Brain microvascular endothelial cell (primary cell): ENCODE measurements at regions not wholly inside any gene's neighbourhood (a gene's known extent, or its start where the extent isn't known, plus 50 kb on each side); places are given as distances from the start of the nearest gene placed in this dataset.
A peak's percentile ranks its signal among the peaks of the same experiment; 100 is the strongest.

Experiments used
- DNase-seq: peaks from one replicate; pipeline ENCODE4 v3.0.0-alpha.2; 2020
- H3K27ac ChIP-seq: fragments of 250-450 bp; sonication (Bioruptor Pico); 2 replicates; pipeline ENCODE4 v1.5.1; 2020; ENCODE audit warnings: mild to moderate bottlenecking, moderate library complexity
- H3K27me3 ChIP-seq: fragments of 250-450 bp; sonication (Bioruptor Pico); replicated peaks from 2 replicates; pipeline ENCODE4 v1.5.1; 2020; ENCODE audit warnings: mild to moderate bottlenecking
- H3K36me3 ChIP-seq: fragments of 250-450 bp; sonication (Bioruptor Pico); replicated peaks from 2 replicates; pipeline ENCODE4 v1.5.1; 2020; ENCODE audit warnings: mild to moderate bottlenecking
- H3K4me3 ChIP-seq: 2 replicates; pipeline ENCODE4 v1.5.1; 2011; ENCODE audit warnings: low read depth, mild to moderate bottlenecking, control low read depth, low read length, moderate library complexity
- CTCF ChIP-seq: IDR thresholded peaks from 2 replicates; pipeline ENCODE4 v1.5.1; 2011; ENCODE audit warnings: low read depth, mild to moderate bottlenecking, moderate library complexity, low read length, control low read depth, inconsistent platforms; ENCODE audit errors: missing control alignments
- in situ Hi-C: cut with HindIII; loops from 2 replicates; pipeline ENCODE4 v1.10.0; 2017; ENCODE audit warnings: low sequenced_read_pairs, low pct_ligation_motif_present

- H3K27ac ChIP-seq = no peak overlapping the region
- DNase-seq = peak; percentile 28
- H3K27me3 ChIP-seq = peaks cover 13% of the 10 kb centered on the region
- no peaks in the 10 kb centered on the region for H3K36me3 ChIP-seq
- H3K4me3 ChIP-seq = no peak overlapping the region
- TF ChIP-seq CTCF = no peak
- in situ Hi-C loops = no loop called here
These were observed 51.0 kb upstream of the DMRTB1 start for GRCh38 chr1:53408013-53408754.

GRCh38 chr1:53408755-53409129, 50.5 kb upstream of the DMRTB1 start:
- H3K27me3 ChIP-seq = peaks cover 13% of the 10 kb centered on the region

GRCh38 chr1:53409233-53409632, 50.0 kb upstream of the DMRTB1 start:
- in situ Hi-C loops = no loop called here
- no peak overlapping the region for H3K27ac ChIP-seq
- peaks cover 13% of the 10 kb centered on the region for H3K27me3 ChIP-seq
- no peaks in the 10 kb centered on the region for H3K36me3 ChIP-seq
- H3K4me3 ChIP-seq = no peak overlapping the region
- TF ChIP-seq CTCF = no peak
- DNase-seq = no peak

More at GRCh38 chr1:53408755-53409129, 50.5 kb upstream of the DMRTB1 start:
- no peak overlapping the region for H3K4me3 ChIP-seq
- DNase-seq = no peak
- in situ Hi-C loops = no loop called here
- H3K36me3 ChIP-seq = no peaks in the 10 kb centered on the region
- TF ChIP-seq CTCF = no peak
- no peak overlapping the region for H3K27ac ChIP-seq
